Transverse colon (tissue), 4 donors: ENCODE measurements at regions not wholly inside any gene's neighbourhood (a gene's known extent, or its start where the extent isn't known, plus 50 kb on each side); places are given as distances from the start of the nearest gene placed in this dataset.

ENCODE experiments used
- DNase-seq: peaks from one replicate; pipeline ENCODE4 v3.0.0-alpha.2; 2019
- H3K27ac ChIP-seq, 4 donors: fragments of 200-600 bp; sonication (generic); 2 replicates each; pipeline ENCODE4 v1.5.1; 2016 to 2018; ENCODE audit warnings: inconsistent platforms in 4 of 4
- H3K27me3 ChIP-seq: fragments of 200-600 bp; sonication (generic); 2 replicates; pipeline ENCODE4 v1.5.1; 2017; ENCODE audit warnings: inconsistent platforms
- H3K36me3 ChIP-seq, 4 donors: fragments of 200-600 bp; sonication (generic); 2 replicates each; pipeline ENCODE4 v1.5.1; 2017 to 2019; ENCODE audit warnings: inconsistent platforms in 4 of 4
- H3K4me1 ChIP-seq, 4 donors: fragments of 200-600 bp; sonication (generic); 2 replicates each; pipeline ENCODE4 v1.5.1; 2017 to 2020; ENCODE audit warnings: inconsistent platforms in 4 of 4
- H3K4me3 ChIP-seq, 4 donors: fragments of 200-600 bp; sonication (generic); 1 replicate in 1 of 4; 2 replicates in 3 of 4; pipeline versions ENCODE4 v1.5.1 to v1.6.1; 2017 to 2019; ENCODE audit warnings: inconsistent platforms in 4 of 4
- H3K9me3 ChIP-seq, 2 donors: fragments of 200-600 bp; sonication (generic); 2 replicates each; pipeline ENCODE4 v1.5.1; 2017 to 2019; ENCODE audit warnings: inconsistent platforms in 2 of 2
- CTCF ChIP-seq, 5 experiments: fragments of 200-600 bp in 3 of 5; fragments of 450-650 bp in 2 of 5; sonication (generic) in 3 of 5; IDR thresholded peaks; 1 replicate in 2 of 5; 2 replicates in 3 of 5; pipeline ENCODE4 v1.5.1; 2016 to 2017; ENCODE audit warnings: antibody characterized with exemption in 5 of 5, inconsistent platforms in 3 of 5, mild to moderate bottlenecking in 2 of 5, moderate library complexity in 1 of 5
- EP300 ChIP-seq: sonication (generic); formaldehyde crosslinking; IDR thresholded peaks from one replicate; pipeline ENCODE4 v1.6.1; 2017; ENCODE audit warnings: antibody characterized with exemption, low read depth
- POLR2A ChIP-seq: fragments of 450-650 bp; IDR thresholded peaks from one replicate; pipeline ENCODE4 v1.6.1; 2016; ENCODE audit warnings: antibody characterized with exemption, mild to moderate bottlenecking, moderate library complexity
- POLR2AphosphoS5 ChIP-seq, 3 donors: sonication (generic); formaldehyde crosslinking; IDR thresholded peaks; one replicate each; pipeline ENCODE4 v1.6.1; 2016; ENCODE audit warnings: antibody characterized with exemption in 3 of 3
- WGBS, 2 donors: methylation state at CpG; one replicate each; pipeline ENCODE4 v1.1.5; 2018; ENCODE audit warnings: low coverage in 1 of 2; 5-methylcytosine and 5-hydroxymethylcytosine counted together
- in situ Hi-C, 4 donors: fragments of 200-750 bp; cut with MboI; loops; one replicate each; pipeline versions ENCODE4 v1.15.0 to v1.15.1; 2017; ENCODE audit warnings: low sequenced_read_pairs in 3 of 4, low pct_ligation_motif_present in 1 of 4, low pct_unique_long_range_greater_than_20kb in 1 of 4
- intact Hi-C: fragments of 100-400 bp; cut with DNase I; formaldehyde crosslinking; loops from one replicate; pipeline ENCODE4 v1.15.1; 2023; ENCODE audit warnings: low total_unique reads
- small RNA-seq, 4 donors: library from RNA; depleted of rRNA; stranded (forward); fragments of <200 nt; gene quantifications; one replicate each; pipeline ENCODE3, GENCODE V24; 2016

GRCh38 chr6:62338477-62338876, 52.5 kb upstream of the KHDRBS2 start:
- no peak for DNase-seq
- intact Hi-C loops, result no loop called here
- Histone ChIP-seq H3K9me3 (no peaks in the 10 kb centered on the region), H3K4me3 (no peak overlapping the region), H3K36me3 (no peaks in the 10 kb centered on the region), H3K27me3 (no peaks in the 10 kb centered on the region), H3K4me1 (no peaks in the 10 kb centered on the region), H3K27ac (no peak overlapping the region)
- 80% methylated on average over 3 of the region's 3 CpGs; no CpG with 5 or more reads in 1 of the 2 donors for WGBS, 2 donors
- in situ Hi-C loops, result no loop called here
- TF ChIP-seq EP300 (no peak), POLR2A (no peak), CTCF (IDR thresholded peaks at IDR 0.05) (no peak), POLR2AphosphoS5 (IDR thresholded peaks at IDR 0.05) (no peak)

Small RNA genes in the stretch of these regions (small RNA-seq; reads per million reads assigned to genes)
- 0 to 0.18 (median 0) reads per million in 4 donors for gene AL355375.2
